Fibroblast of lung (primary cell): ENCODE measurements at regions not wholly inside any gene's neighbourhood (a gene's known extent, or its start where the extent isn't known, plus 50 kb on each side); places are given as distances from the start of the nearest gene placed in this dataset.

Experiments
- CTCF ChIP-seq, 2 donors: IDR thresholded peaks in 1 of 2; conservative IDR thresholded peaks in 1 of 2; 1 replicate in 1 of 2; 2 replicates in 1 of 2; pipeline ENCODE4 v1.5.1; 2011 to 2012; ENCODE audit warnings: low read length in 2 of 2, control low read depth in 1 of 2, inconsistent platforms in 1 of 2, low read depth in 1 of 2, mild to moderate bottlenecking in 1 of 2
- EZH2 ChIP-seq: IDR thresholded peaks from 2 replicates; pipeline ENCODE4 v1.5.1; 2012; ENCODE audit warnings: low read length, control low read depth, mild to moderate bottlenecking; ENCODE audit errors: missing control alignments

DNA sequence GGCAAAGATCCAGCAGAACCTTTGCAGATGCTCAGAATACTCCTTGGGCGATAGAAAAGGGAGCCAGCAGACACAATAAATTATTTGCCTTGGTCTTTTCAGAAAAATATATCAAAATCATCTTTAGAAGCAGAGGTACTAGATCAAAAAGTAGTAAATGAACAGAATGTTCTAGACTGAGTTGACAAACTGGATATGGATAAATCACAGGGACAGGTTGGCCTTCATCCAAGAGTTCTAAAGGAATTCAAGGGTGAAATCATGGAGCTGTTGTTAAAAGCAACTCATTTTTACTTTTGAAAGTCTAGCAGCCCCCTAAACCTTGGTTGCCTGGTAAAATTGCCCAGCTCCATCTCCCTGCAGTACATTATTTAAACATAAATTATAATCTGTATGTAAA is 99.1 kb downstream of the PLCE1 start:
- TF ChIP-seq CTCF (conservative IDR thresholded peaks at IDR 0.05 in 1 of 2, IDR thresholded peaks at IDR 0.05 in 1 of 2; ENCODE audit: low read depth in 1 of 2, low read length in 2 of 2) (no peak), EZH2 (no peak)
